Upper lobe of right lung (tissue), 1 donor: ENCODE measurements at regions not wholly inside any gene's neighbourhood (a gene's known extent, or its start where the extent isn't known, plus 50 kb on each side); places are given as distances from the start of the nearest gene placed in this dataset.

Experiments
- ATAC-seq: fragments of 200-7000 bp; cut with Tn5 transposase; one replicate; pipeline ENCODE4 v1.9.1; 2020; ENCODE audit warnings: mild to moderate bottlenecking, moderate library complexity
- DNase-seq: peaks from one replicate; pipeline ENCODE4 v3.0.0-alpha.2; 2020
- H3K27ac ChIP-seq: fragments of 200-600 bp; one replicate; pipeline ENCODE4 v1.8.0; 2022
- H3K27me3 ChIP-seq: fragments of 200-600 bp; one replicate; pipeline ENCODE4 v1.8.0; 2022; ENCODE audit warnings: mild to moderate bottlenecking
- H3K36me3 ChIP-seq: fragments of 200-600 bp; one replicate; pipeline ENCODE4 v1.8.0; 2022
- H3K4me1 ChIP-seq: fragments of 200-600 bp; one replicate; pipeline ENCODE4 v1.8.0; 2022
- H3K4me3 ChIP-seq: fragments of 200-600 bp; one replicate; pipeline ENCODE4 v1.8.0; 2022; ENCODE audit warnings: mild to moderate bottlenecking
- H3K9me3 ChIP-seq: fragments of 200-600 bp; one replicate; pipeline ENCODE4 v1.8.0; 2022
- intact Hi-C: fragments of 100-400 bp; cut with DNase I; formaldehyde crosslinking; loops from one replicate; pipeline ENCODE4 v1.11.0; 2022
- TF ChIP-seq, protein P1 (sequence below): fragments of 200-600 bp; IDR thresholded peaks from one replicate; pipeline ENCODE4 v1.8.0; 2022; ENCODE audit warnings: antibody characterized with exemption
- donor health status: DM: no; HTN: yes; CAD: no; lungs with severe emphysema.

DNA sequence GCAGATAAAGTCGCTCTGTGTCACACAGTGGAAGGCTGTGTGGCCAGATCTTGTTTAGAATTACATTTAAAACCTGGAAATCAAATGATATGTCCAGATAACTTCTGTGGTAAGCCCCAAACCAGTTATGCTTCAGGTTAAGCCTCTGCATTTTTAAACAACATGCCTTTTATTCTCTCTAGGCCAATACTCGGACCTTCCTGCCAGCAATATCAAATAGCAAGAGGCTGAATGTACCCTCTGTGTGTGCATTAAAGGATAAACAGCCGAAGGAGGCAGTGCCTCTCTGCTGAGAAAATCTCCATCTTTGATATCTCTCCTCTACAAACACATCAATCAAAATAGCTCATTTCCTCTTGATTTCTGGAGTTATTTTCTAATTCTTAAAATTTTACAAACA is 67.1 kb upstream of the TMEM260 start:
- H3K4me1 ChIP-seq: no peaks in the 10 kb centered on the region
- no peak overlapping the region for H3K4me3 ChIP-seq
- no peaks in the 10 kb centered on the region for H3K36me3 ChIP-seq
- no peak for DNase-seq
- no peak for ATAC-seq
- H3K27ac ChIP-seq: no peak overlapping the region
- TF ChIP-seq, protein P1, sequence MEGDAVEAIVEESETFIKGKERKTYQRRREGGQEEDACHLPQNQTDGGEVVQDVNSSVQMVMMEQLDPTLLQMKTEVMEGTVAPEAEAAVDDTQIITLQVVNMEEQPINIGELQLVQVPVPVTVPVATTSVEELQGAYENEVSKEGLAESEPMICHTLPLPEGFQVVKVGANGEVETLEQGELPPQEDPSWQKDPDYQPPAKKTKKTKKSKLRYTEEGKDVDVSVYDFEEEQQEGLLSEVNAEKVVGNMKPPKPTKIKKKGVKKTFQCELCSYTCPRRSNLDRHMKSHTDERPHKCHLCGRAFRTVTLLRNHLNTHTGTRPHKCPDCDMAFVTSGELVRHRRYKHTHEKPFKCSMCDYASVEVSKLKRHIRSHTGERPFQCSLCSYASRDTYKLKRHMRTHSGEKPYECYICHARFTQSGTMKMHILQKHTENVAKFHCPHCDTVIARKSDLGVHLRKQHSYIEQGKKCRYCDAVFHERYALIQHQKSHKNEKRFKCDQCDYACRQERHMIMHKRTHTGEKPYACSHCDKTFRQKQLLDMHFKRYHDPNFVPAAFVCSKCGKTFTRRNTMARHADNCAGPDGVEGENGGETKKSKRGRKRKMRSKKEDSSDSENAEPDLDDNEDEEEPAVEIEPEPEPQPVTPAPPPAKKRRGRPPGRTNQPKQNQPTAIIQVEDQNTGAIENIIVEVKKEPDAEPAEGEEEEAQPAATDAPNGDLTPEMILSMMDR: no peak
- H3K27me3 ChIP-seq: no peaks in the 10 kb centered on the region
- no peaks in the 10 kb centered on the region for H3K9me3 ChIP-seq
- intact Hi-C loops: no loop called here

DNA sequence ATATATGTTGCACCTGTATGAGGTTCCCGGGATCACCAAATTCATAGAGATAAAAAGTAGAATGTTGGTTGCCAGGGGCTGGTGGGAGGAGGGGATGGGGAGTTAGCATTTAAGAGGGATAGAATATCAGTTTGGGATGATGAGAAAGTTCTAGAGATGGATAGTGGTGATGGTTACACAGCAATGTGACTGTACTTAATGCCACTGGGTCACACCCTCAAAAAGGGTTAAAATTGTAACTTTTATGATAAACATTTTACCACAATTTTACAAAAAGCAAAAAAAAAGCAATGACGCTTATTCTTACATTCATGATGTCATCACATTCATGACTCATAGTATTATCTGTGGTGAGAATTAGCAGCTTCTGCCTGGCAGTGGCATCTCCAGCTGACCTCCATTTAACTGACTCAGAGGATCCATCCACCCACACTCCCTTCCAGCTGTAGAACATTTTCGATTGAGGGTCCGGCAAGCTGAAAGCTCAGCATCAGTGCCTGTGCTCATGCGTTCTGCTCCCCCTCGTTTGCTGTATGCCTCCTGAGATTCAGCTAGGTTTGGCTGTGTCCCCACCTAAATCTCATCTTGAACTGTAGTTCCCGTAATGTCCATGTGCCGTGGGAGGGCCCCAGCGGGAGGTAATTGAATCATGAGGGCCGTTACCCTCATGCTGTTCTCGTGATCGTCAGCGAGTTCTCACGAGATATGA is 64.8 kb upstream of the TMEM260 start:
- no peak overlapping the region for H3K27ac ChIP-seq
- intact Hi-C loops: no loop called here
- TF ChIP-seq, protein P1: no peak
- H3K36me3 ChIP-seq: no peaks in the 10 kb centered on the region
- H3K4me1 ChIP-seq: no peaks in the 10 kb centered on the region
- DNase-seq (no peak), ATAC-seq (no peak)
- H3K27me3 ChIP-seq: no peaks in the 10 kb centered on the region
- no peak overlapping the region for H3K4me3 ChIP-seq
- no peaks in the 10 kb centered on the region for H3K9me3 ChIP-seq

DNA sequence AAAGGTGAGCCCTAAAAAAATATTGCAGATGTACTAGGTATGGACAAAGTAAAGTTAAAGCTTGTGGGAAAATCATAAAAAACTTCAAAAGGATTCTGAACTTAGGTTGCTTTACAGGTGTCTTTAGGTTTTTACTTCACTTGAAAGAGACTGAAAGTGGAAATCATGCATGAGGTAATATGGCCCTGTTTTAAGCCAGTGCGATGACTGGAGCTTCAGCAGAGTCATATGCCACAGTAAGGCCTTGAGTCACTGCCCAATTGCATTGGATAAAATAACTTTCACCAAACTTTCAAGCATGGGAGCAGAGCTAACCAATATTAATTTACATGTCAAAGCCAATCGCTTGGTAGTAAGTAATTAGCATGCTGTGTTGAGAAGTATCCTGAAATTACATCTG is 63.9 kb upstream of the TMEM260 start:
- H3K36me3 ChIP-seq: no peaks in the 10 kb centered on the region
- H3K27me3 ChIP-seq: no peaks in the 10 kb centered on the region
- TF ChIP-seq, protein P1: no peak

DNA sequence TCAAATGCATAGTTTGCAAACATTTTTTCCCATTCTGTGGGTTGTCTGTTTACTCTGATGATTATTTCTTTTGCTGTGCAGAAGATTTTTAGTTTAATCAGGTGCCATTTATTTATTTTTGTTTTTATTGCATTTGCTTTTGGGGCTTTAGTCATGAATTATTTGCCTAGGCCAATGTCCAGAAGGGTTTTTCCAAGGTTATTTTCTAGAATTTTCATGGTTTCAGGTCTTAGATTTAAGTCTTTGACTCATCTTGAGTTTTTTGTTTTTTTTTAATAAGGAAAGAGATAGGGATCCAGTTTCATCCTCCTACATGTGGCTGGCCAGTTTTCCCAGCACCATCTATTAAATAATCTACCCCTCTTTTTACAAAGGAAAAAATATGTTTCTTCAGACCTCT is 57.2 kb upstream of the TMEM260 start:
- H3K9me3 ChIP-seq: no peaks in the 10 kb centered on the region
- DNase-seq (no peak), ATAC-seq (no peak)
- H3K4me1 ChIP-seq: no peaks in the 10 kb centered on the region
- no peaks in the 10 kb centered on the region for H3K36me3 ChIP-seq
- H3K27me3 ChIP-seq: peaks cover 14% of the 10 kb centered on the region
- intact Hi-C loops: no loop called here
- H3K27ac ChIP-seq: no peak overlapping the region
- TF ChIP-seq, protein P1: no peak
- H3K4me3 ChIP-seq: no peak overlapping the region

More for the DNA sequence above, 63.9 kb upstream of the TMEM260 start:
- intact Hi-C loops: no loop called here
- DNase-seq (no peak), ATAC-seq (no peak)
- Histone ChIP-seq H3K9me3 (no peaks in the 10 kb centered on the region), H3K4me3 (no peak overlapping the region), H3K4me1 (no peaks in the 10 kb centered on the region), H3K27ac (no peak overlapping the region)

DNA sequence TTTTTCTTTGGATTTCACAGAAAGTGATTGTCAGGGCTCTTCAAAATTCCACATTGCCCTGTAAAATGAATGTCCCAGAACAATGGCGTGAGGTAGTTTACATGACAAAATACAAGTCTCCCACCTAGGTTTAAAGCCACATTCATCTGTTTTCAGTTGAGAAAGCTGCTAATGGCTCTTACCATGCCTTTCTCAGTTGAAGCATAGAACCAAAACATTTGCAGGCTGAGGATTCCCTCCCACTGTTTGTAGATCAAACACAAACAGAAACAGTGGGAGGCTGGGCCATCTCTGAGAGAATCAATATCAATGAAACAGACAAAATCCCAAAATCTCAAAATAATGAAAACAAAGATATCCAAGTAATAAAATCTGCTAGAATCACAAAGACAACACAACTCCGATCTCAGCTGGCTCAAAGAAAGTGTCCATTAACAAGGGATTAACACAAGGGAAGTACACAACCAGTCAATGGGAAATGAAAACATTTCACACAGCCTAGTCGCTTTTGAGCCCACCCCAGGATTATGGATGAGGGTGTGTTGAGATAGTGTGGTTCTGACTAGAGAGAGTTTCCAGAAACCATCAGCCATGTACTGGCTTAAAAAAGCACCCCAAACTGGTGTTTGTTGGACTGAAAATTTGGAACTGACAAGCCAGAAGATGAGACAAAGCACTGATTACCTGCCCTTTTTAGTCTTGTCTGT is 54.5 kb upstream of the TMEM260 start:
- H3K9me3 ChIP-seq: no peaks in the 10 kb centered on the region
- TF ChIP-seq, protein P1: no peak
- no peak overlapping the region for H3K27ac ChIP-seq
- DNase-seq: no peak
- H3K4me3 ChIP-seq: no peak overlapping the region
- H3K36me3 ChIP-seq: no peaks in the 10 kb centered on the region
- peaks cover 14% of the 10 kb centered on the region for H3K27me3 ChIP-seq
- intact Hi-C loops: no loop called here
- no peaks in the 10 kb centered on the region for H3K4me1 ChIP-seq
- ATAC-seq: no peak
